Activated CD8-positive, alpha-beta T cell treated with anti-CD3 and anti-CD28 coated beads for 36 hours (primary cell): ENCODE measurements at regions not wholly inside any gene's neighbourhood (a gene's known extent, or its start where the extent isn't known, plus 50 kb on each side); places are given as distances from the start of the nearest gene placed in this dataset.
A peak's percentile ranks its signal among the peaks of the same experiment; 100 is the strongest.

Source experiments
- ATAC-seq: fragments of 200-7000 bp; cut with Tn5 transposase; one replicate; pipeline ENCODE4 v1.10.0; 2021; ENCODE audit warnings: mild to moderate bottlenecking, moderate library complexity
- CTCF ChIA-PET: fragments of 350-600 bp; sonication (Branson Sonifier 250); formaldehyde crosslinking; loops from one replicate; lab custom pipeline; 2021; ENCODE audit warnings: antibody characterized with exemption; lab: Charles Lee
- POLR2A ChIA-PET: fragments of 350-600 bp; sonication (Branson Sonifier 250); formaldehyde crosslinking; loops from one replicate; lab custom pipeline; 2021; ENCODE audit warnings: antibody characterized with exemption; lab: Charles Lee
- DNase-seq: peaks from one replicate; pipeline ENCODE4 v3.0.0-alpha.2; 2020
- H3K27ac Mint-ChIP-seq: one replicate; pipeline ENCODE4 v1.8.0; 2021; ENCODE audit warnings: mild to moderate bottlenecking, mixed read lengths
- H3K27me3 Mint-ChIP-seq: one replicate; pipeline ENCODE4 v1.8.0; 2021; ENCODE audit warnings: mixed read lengths
- H3K36me3 Mint-ChIP-seq: one replicate; pipeline ENCODE4 v1.8.0; 2021; ENCODE audit warnings: low read depth, mixed read lengths
- H3K4me1 Mint-ChIP-seq: one replicate; pipeline ENCODE4 v1.8.0; 2021; ENCODE audit warnings: low read depth, mixed read lengths
- H3K4me3 Mint-ChIP-seq: one replicate; pipeline ENCODE4 v1.8.0; 2021; ENCODE audit warnings: mild to moderate bottlenecking, moderate library complexity, mixed read lengths
- H3K9me3 Mint-ChIP-seq: one replicate; pipeline ENCODE4 v1.8.0; 2021; ENCODE audit warnings: mixed read lengths
- CTCF ChIP-seq: fragments of 200-600 bp; IDR thresholded peaks from one replicate; pipeline ENCODE4 v1.8.0; 2022; ENCODE audit warnings: antibody characterized with exemption, mild to moderate bottlenecking
- intact Hi-C: fragments of 100-400 bp; cut with micrococcal nuclease; formaldehyde crosslinking; loops from one replicate; pipeline ENCODE4 v1.10.0; 2022

DNA sequence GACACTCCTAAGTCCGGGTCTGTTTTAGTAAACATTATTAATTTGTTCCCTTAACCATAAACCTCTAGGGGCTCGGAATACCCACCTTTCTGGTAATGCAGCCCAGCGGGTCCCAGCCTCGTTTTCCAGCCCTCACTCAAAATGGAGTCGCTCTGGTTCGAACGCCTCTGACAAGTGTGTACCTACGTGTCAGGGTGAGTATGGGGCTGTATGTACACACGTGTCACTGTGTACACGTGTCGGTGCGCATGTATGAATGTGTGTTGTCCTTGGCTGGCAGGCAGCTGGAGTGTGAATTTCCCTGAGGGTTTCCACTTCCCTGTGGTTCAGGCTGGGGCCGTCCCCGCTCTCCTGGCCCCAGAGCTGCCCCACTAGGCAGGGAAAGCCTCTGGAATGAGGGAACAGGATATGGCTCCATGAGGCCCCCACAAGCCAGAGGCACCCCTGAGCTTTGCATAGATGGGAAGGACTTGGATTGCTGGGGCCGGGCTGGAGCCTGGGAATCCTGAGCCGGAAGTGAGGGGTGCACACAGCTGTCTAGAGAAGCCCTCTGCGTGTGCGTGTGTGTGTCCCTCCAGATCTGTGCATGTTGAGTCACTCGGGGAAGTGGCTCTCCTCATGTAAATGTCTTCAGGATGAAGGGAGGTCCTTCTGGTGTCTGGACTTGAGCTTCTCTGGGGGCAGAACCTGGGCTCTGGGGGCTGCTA is 160.8 kb upstream of the IER5L start:
- POLR2A ChIA-PET: interaction anchor here (1.0 kb wide), 1 partner anchor 104 kb away, joined by 3 read pairs; no protein-coding TSS in a partner anchor
- ATAC-seq: no peak
- CTCF ChIA-PET: no interaction called here

DNA sequence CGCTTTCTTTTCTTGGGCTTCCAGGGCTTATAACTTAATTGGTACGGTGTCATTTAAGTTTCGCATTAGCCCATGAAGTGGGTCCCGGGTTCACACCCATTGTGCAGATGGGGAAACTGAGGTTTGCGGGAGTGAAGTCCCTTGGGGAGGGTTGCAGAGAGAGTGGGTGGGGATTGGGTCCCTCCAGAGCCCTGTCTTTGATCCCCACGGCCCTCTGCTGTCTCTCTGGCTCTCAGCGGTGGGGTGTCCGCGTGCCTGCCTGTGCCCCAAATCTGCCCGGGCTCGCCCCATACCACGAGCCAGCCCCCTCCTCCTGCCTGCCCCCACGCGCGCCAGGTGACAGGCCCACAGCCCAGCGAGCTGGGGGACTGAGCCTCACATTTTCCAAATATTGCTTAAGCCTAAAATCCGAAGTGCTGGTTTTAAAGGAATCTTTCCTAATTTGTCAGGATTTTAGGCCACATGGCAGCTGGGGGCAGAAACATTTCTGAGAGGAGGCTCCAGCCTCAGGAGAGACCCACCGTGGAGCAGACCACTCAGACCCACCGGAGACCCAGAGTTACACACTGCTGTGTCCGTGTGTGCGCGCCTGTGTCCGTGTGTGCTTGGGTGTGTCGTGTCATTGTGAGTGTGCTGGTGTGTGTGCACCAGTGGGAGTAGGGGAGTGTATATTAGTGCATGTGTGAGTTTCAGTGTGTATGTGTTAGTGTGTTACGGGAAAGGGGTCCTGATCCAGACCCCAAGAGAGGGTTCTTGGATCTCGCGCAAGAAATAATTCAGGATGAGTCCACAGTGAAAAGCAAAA is 159.5 kb upstream of the IER5L start:
- Mint-ChIP-seq H3K27ac (no peak overlapping the region), H3K4me1 (peaks cover 28% of the 10 kb centered on the region), H3K27me3 (peaks cover 3% of the 10 kb centered on the region), H3K36me3 (no peaks in the 10 kb centered on the region), H3K9me3 (no peaks in the 10 kb centered on the region), H3K4me3 (peak overlapping the region; percentile 65)
- no peak for ATAC-seq
- no peak for TF ChIP-seq CTCF
- ChIA-PET CTCF (no interaction called here), POLR2A (interaction anchor here (1.0 kb wide), 1 partner anchor 102 kb away, joined by 3 read pairs; no protein-coding TSS in a partner anchor)
- DNase-seq: no peak
- intact Hi-C loops: no loop called here

More for the DNA sequence above, 160.8 kb upstream of the IER5L start:
- no peak overlapping the region for H3K27ac Mint-ChIP-seq
- H3K4me1 Mint-ChIP-seq: peaks cover 24% of the 10 kb centered on the region
- DNase-seq: no peak
- no peak overlapping the region for H3K4me3 Mint-ChIP-seq
- no peaks in the 10 kb centered on the region for H3K9me3 Mint-ChIP-seq
- no peaks in the 10 kb centered on the region for H3K36me3 Mint-ChIP-seq
- peaks cover 3% of the 10 kb centered on the region for H3K27me3 Mint-ChIP-seq
- no peak for TF ChIP-seq CTCF
- intact Hi-C loops: no loop called here

- Mint-ChIP-seq H3K4me3 (peak overlapping the region; percentile 65), H3K36me3 (no peaks in the 10 kb centered on the region), H3K9me3 (no peaks in the 10 kb centered on the region), H3K27ac (peak overlapping the region; percentile 56), H3K4me1 (peaks cover 28% of the 10 kb centered on the region), H3K27me3 (peaks cover 3% of the 10 kb centered on the region)
- TF ChIP-seq CTCF: no peak
- CTCF ChIA-PET: no interaction called here
- intact Hi-C loops: no loop called here
- DNase-seq (peak; percentile 60), ATAC-seq (peak; percentile 53)
- POLR2A ChIA-PET: interaction anchor here (1.7 kb wide), 1 partner anchor 10 kb away, joined by 5 read pairs; no protein-coding TSS in a partner anchor
Measured at GRCh38 chr9:129336601-129337331, 158.7 kb upstream of the IER5L start.

DNA sequence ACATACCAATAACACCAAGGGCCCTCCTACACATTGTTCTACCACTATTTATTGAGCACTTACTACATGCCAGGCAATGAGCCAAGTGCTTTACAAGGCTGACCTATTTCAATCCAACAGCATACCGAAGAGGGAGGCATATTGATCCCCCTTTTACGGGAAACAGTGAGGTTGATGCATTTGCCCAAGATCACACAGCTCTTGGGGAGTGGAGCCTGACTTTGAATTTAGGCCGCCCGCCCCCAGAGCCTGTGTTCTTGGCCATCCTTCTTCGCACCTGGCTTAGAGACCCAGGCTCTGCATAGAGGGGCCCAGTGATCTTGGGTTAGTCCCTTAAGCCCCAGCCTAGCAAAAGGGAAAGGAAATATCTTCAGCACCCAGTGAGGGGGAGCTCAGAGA is 158.1 kb upstream of the IER5L start:
- ChIA-PET POLR2A (interaction anchor here (1.3 to 1.7 kb wide), 4 partner anchors 10 to 158 kb away, joined by 3 to 5 read pairs (median 4); partner anchors contain the start of gene IER5L), CTCF (no interaction called here)
- ATAC-seq (no peak), DNase-seq (no peak)
- no peak for TF ChIP-seq CTCF
- peaks cover under 1% of the 10 kb centered on the region for H3K9me3 Mint-ChIP-seq
- H3K4me1 Mint-ChIP-seq: peaks cover 28% of the 10 kb centered on the region
- H3K27ac Mint-ChIP-seq: no peak overlapping the region
- H3K27me3 Mint-ChIP-seq: peaks cover 3% of the 10 kb centered on the region
- intact Hi-C loops: no loop called here
- no peaks in the 10 kb centered on the region for H3K36me3 Mint-ChIP-seq
- H3K4me3 Mint-ChIP-seq: peak overlapping the region; percentile 65
